GM21447 (cell line): ENCODE measurements at regions not wholly inside any gene's neighbourhood (a gene's known extent, or its start where the extent isn't known, plus 50 kb on each side); places are given as distances from the start of the nearest gene placed in this dataset.
"Not testable (repeated sequence)": the region's sequence is repeated elsewhere in the genome, so short reads cannot be mapped to it uniquely, and the experiment has no call there.

Source experiments
- ATAC-seq: cut with Tn5 transposase; IDR thresholded peaks from one replicate; pipeline ENCODE4 v1.9.1; 2021; ENCODE audit not compliant: unreplicated experiment

DNA sequence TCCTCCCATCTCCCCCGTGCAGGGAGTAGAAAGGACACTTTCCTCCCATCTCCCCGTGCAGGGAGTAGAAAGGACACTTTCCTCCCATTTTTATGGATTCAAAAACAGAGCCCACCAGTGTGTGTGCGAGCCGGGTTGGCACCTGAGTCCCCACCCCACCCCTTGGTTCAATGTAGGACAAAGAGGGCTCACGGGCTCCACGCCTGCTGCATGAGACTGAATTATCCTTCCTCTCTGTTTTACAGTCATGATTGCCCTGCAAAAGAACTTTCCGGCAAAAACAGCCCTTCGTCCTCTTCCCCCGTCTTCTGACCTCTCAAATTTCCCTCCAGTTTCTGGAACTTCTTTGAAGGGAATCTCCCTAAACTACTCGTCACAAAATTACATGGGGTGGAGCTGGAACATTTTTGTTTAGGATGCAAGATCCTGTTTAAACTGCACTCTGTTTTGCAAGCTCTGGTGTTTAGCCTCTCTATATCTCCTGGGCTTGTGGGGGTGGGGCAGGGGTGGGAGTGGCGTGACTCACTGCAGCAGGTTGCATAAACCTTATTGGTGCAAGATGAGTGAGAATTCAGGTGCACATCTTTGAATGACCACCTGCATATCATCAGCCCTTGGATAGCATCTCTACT lies 99.8 kb downstream of the PSMG1 start:
- ATAC-seq, result no peak

DNA sequence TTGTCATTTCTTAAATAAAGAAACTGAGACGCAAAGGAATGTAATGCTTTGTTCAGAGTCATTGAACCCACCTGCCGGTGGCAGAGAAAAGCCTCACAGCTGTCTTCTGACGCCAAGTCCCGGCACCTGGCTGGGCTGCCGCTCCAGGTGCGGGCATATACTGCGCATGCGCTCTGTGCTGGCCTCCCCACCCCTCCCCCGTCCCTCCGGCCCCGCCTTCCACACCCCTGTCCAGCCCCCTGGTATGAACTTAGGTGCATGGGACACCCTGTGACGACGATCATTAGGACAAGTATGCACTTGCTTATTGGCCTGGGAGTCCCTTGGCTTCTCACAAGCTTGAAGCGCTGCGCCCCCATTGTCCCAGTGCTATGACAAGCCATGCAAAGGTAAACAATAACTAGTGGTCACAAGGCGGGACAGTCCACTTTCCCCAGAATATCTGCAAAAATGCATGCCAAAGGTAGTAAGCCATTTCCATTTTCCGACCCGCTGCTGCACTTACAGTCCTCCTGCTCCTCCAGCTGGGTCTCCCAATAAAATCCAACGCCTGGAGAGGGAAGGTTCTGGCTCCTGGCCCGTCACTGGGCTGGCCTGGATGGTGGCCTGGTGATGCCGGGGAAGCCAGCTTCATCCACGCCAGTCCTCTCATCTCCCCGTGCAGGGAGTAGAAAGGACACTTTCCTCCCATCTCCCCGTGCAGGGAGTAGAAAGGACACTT lies 100.4 kb downstream of the PSMG1 start:
- no peak for ATAC-seq

DNA sequence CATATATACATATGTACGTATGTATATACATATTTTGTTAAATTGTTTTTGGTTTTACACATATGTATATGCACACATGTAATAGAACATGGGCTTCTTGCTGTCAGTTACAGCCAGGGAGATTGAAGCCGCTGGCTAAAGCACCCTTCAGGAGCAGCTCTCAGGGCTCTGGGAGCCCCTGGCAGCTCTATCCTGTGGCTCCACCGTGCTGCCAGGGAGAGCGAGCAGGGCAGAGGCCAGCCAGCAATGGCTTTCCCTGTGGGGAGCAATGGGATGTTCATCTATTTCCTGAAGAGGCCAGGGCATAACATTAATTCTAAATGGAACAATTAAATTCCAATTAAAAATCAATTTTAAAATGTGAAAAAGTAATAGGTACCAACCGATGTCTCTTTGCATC lies 102.9 kb downstream of the PSMG1 start:
- no peak for ATAC-seq

DNA sequence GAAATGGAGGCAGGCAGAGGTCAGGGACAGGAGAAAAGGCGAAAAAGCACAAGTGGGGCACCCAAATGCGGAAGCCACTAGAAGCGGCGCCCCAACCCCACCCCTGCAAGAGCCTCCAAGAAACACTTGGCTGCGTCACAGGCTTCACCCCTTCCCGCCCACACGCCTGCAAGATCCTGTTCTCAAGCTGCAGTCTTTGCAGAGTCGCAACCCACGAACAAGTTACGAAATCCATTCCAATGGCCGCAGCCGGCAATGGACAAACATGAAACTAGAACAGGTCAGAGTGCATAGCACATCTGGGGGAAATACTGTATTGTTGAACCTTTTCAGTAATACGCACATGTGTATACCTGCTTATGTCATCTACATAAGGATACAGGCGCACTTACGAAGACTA lies 103.6 kb downstream of the PSMG1 start:
- ATAC-seq, result no peak

DNA sequence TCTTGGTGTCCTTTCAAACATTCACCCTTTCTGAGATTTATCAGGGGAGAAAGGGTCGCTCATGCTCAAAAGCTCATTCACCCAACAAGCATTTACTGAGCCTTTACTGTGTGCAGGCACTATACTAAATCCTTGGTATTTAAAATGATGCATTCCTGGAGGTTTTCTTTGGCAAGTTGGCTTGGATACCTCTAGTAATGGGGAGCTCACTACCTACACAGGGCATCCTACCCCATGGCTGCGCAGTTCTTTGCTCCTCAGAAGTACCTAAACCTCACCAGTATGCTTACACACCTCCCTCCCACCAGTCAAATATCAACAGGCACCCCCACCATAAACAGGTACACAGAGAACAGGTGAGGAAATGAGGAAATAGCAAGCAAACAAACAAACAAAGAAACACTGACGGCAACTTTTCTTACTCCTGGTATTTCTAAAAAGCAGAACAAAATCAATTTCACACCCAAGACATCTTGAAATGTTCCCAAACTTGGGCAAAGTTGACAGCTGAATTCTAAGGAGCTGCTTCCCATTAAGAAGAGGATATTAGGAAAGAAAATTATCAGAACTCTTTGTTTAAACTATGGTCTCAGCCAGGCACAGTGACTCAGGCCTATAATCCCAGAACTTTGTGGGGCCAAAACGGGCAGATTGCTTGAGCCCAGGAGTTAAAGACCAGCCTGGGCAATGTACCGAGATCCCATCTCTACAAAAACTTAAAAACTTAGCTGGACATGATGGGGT lies 104.8 kb downstream of the PSMG1 start:
- no peak for ATAC-seq

DNA sequence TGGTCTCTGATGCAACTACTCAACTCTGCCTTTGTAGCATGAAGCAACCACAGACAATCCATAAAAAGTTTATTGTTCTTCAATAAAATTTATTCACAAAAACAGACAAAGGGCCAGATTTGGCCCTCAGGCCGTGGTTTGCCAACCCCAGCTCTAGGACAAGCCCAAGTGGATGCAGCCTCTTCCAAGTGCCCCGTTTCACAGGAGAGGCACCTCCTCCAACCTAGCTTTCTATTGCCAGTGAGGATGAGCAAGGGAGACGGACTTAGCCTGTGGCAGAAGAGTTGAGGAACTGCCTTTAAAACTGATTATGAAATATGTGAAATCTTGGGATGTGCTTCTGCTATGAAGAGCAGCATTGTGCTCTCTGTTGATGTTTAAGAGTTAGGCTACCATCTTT lies 105.4 kb downstream of the PSMG1 start:
- no peak for ATAC-seq

DNA sequence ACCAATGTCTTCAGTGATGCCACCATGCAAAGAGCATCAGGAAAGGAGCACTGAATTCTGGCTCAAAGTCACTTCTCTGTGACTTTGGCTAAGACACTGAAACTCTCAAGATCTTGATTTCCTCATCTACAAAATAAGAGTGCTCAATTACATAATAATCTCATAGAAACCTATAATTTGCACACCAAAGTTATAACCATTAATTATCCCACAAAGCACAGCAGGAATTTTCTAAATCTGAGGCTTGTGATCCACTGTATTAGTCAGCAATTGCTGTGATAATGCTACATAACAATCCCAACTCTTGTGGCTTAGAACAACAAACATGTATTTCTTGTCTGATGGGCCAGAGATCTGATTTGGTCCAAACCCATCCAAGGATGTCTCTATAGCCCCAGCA lies 108.7 kb downstream of the PSMG1 start:
- no peak for ATAC-seq

DNA sequence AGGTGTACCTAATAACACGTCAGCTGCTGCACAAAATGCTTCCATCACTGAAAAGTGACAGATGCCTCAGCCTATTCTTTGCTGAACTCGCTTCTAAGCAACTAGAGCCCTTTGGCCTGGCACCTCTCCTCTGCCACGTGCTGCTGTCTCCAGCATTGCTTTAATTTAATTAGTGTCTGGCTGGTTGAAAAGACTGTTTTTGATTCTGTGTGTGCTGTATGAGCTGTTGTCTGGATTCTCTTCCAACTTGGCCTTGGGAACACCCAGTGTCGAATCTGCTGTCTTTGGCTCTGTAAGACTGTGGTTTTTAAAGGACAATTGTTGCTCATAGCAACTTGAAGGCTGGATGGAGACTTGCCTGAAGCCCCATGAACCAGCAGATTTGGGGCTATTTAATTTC lies 109.5 kb downstream of the PSMG1 start:
- no peak for ATAC-seq

DNA sequence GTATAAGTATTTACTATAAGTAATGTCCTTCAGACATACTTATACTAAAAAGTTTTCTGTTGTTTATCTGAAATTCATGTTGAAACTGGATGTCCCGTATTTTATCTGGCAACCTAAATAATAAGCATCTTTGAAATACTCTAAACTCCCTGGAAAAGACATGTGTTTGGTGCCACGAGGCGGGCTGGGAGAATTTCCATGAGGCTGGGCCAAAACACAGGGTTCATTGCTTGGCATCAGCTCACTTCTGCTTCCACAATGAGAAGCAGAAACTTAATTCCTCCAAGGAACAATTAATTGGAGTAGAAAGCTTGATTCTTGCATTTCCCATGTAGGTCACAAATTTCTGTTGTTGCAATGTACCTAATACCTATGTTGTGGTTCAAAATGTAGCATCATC lies 110.2 kb downstream of the PSMG1 start:
- no peak for ATAC-seq

DNA sequence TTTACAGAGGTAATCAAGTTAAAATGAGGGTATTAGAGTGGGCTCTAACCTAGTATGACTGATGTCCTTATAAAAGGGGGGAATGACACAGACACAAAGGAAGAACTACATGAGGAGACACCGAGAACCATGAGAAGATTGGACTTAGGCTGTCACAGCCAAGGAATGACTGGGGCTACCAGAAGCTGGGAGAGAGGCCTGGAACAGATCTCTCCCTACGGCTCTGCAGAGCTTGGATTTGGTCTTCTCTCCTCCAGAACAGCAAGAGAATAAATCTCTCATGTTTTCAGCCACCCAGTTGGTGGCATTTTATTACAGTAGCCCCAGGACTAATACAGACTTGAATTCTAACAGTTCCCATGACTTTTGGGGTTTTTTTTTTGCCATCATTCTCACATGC lies 110.8 kb downstream of the PSMG1 start:
- no peak for ATAC-seq

DNA sequence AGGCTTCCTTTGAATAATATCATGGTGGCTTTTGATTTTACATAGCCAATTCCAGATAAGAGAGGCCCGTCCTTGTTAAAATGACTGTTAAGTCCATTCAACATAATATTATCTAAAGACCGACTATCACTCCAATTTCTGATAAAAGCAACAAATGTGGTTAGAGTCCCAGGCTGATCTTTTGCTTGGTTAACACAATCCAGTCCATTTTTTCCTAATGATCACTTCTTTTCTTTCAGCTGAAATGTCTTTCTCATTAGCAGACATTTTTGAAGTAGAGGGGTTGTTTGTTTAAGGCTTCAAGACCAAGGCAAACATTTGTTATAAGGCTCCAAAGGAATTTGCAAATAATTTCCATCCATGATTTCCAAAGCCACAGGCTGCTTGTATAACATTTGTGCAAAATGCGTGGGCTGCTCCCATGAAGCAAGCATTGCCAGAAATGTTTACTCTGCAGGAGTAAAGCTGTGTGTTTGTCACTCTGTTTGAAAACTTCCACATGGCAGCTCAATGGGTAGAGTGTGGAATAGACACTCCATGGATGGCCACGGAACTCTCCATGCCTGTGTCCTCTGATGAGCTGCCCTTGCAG lies 111.5 kb downstream of the PSMG1 start:
- ATAC-seq, result no peak

DNA sequence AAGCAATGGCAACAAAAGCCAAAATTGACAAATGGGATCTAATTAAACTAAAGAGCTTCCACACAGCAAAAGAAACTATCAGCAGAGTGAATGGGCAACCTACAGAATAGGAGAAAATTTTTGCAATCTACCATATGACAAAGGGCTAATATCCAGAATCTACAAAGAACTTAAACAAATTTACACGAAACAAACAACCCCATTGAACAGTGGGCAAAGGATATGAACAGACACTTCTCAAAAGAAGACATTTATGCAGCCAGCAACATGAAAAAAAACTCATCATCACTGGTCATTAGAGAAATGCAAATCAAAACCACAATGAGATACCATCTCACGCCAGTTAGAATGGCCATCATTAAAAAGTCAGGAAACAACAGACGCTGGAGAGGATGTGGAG lies 113.4 kb downstream of the PSMG1 start:
- not testable (repeated sequence) for ATAC-seq

DNA sequence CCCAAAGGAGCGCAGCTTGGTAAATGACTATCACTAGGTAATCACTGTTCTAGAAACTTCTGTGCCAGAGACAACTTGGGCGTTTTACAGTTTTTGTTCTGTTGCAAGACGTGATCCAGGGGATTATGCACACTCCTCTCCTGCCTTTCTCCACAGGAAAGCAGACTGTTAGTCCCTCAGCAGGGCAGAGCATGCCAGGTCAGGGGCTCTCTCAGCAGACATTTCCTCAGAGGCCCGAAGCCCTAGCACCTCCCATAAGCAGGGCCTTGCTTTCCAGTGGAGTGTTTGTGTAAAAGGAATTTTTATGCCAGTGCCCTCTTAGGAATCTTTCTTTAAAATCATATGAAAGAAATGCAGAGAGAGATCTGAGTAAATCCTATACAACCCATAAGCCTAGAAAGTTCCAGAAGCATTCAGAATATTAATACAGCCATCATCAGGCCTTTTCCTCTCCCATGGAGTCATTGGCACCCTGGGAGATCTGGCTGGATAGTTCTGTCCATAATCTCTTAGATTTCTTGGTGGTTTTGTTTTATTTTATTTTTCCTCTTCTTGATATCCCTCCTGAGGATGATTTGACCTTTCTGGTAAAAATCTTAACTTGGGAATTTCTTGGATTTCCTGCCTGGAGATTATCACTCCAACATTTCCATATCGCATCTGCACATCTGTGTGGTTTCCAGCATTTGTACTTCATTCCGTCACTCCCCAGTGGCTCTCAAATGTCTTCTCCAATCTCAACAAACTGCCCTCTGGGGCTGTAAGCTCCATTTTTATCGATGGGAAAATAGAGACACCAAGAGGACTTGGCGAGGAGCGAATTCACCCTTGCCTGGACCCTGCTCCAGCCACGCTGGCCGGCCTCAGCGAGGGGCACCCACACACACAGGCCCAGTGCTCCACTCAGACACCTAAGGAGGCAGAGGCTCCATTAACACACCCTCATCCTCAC lies 116.1 kb downstream of the PSMG1 start:
- no peak for ATAC-seq

DNA sequence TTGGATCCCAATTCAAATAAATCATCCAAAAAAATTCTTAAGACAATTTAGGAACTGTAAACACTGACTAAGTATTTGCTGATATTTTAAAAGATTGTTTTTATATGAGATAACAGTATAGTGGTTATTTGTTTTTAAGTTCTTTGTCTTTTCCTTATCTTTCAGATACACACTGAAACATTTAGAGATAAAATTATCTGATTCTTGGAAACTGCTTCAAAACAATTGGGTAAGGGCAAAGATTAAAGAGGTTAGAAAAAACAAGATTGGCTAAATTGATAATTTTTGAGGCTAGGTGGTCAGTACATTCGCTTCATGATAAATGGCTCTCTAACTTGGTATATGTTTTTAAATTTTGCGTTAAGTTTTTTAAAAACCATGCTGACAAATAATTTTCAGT lies 117.3 kb downstream of the PSMG1 start:
- ATAC-seq, result no peak

DNA sequence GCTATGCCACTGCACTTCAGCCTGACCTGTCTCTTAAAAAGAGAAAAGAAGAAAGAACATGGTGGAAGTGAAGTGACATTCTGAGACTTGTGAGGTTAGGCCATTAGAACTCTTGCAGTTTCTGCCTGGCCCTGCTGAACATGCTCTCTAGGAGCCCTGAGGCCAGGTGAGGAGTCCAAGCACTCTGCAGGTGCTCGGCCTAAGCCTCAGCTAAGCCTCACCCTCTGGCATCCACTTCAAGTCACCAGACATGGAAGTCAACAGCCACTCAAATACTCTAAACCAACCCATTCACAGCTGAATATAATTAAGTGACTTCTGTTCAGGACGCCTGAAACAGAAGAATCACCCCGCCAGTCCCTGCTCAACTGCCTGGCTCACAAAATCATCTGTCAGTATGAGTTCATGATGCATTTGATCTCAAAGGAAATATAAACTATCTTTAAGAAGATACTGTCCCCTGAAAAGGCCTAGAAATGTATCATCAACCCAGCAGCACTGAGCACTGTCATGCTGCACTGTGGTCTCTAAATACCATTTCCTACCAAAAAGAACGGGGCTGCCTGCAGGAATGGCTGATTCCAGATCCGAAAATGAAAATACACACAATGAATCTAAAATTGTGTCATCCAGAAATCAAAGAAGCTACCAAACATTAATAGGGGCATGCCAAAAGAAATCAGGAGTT lies 118.8 kb downstream of the PSMG1 start:
- no peak for ATAC-seq

DNA sequence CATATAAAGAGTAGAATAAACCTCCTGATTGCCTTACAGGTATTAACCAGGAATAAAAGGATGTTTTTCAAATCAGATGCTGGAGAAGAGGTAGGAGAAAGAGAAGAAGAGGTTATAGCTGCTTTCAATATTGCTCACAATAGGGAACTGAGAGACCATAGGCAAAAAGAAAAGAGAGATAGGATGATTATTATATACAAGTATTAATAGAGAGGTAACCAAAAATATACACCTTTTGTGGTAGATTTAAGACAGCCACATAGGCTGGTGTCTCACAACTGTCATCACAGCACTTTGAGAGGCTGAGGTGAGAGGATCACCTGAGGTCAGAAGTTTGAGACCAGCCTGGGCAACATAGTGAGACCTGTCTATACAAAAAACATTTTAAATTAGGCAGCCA lies 119.7 kb downstream of the PSMG1 start:
- no peak for ATAC-seq

DNA sequence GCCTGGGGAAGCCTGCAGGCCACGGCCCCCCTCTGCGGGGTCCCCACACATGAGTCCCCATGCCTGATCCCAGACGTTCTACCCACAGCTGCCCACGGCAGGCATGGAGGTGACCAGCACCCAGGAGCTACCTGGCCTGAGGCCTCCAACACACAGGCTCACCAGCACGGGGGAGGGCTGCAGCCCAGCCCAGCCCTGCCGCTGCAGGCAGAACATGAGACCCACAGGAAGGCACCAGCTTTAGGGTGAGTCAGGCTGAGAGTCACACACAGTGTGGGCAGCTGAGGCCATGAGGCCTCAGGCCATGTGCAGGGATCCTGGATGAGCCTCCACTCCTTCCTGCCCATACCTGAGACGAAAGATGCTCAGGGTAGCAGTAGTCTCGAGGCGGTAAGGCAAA lies 121.1 kb downstream of the PSMG1 start:
- ATAC-seq, result no peak

DNA sequence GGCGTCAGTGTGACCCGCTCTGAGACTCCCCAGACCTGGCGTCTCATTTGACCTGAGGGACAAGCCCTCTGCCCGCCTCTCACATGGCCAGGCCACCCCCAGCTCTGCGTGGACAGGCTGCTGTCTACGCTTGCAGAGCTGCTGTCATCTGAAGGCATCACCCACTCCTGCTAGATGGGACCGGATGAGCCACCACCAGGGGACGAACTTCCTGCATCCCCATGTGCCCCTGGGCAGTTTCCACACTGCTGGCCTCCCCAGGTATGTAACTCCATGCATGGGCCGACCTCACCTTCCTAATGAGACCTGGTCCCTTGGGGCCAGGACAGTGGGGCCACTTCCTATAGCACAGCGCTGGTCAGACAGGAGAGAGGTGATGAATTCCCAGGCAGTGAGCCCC lies 121.5 kb downstream of the PSMG1 start:
- ATAC-seq, result no peak

DNA sequence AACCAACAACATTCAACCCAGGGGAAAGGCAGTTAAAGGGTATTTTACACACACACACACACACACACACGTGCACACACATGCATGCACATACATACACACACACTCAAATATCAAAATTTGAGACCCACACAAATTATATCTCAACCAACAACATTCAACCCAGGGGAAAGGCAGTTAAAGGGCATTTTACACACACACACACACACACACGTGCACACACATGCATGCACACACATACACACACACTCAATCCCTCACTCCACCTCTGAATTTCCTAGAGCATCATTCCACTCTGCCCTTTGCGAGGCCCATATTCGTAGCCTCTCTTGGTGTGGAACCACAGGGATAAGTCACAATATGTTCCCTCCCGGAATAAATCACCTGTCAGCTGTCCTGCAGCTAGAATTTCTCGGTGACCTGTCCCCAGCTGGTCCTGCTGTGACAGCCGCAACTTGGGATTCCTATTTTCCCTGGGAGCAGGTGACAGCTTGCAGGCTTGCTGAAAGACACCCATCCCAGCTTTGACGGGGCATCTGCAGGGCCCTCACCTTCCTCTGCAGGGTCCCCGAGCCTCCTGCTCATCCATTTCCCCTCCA lies 122.7 kb downstream of the PSMG1 start:
- no peak for ATAC-seq

DNA sequence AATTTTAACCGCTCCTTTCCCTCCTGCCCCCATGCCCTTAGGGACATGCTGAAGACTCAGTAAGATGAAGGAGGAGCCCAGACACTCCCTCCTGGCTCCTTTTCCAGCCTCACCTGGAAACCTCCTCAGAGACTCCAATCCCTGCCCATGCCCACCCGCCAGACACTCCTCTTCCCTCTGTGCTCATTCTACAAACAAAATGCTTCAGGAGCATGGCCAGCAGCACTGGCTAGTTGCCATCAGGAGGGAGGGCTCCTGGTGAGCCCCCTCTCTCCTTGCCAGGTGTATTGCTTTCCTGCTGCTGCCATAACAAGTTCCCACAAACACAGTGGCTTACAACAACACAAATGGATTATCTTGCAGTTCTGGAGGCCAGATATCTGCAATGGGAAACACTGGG lies 126.1 kb downstream of the PSMG1 start:
- ATAC-seq, result no peak
